Lower leg skin (tissue), 3 donors: ENCODE measurements at regions not wholly inside any gene's neighbourhood (a gene's known extent, or its start where the extent isn't known, plus 50 kb on each side); places are given as distances from the start of the nearest gene placed in this dataset.

Experiments
- POLR2A ChIP-seq, 2 donors: fragments of 450-650 bp; IDR thresholded peaks; one replicate each; pipeline ENCODE4 v1.6.1; 2016 to 2017; ENCODE audit warnings: antibody characterized with exemption in 2 of 2, mild to moderate bottlenecking in 1 of 2, moderate library complexity in 1 of 2
- TF ChIP-seq, protein P1 (sequence below), 3 donors: fragments of 450-650 bp; IDR thresholded peaks; one replicate each; pipeline ENCODE4 v1.5.1; 2016; ENCODE audit warnings: antibody characterized with exemption in 3 of 3, mild to moderate bottlenecking in 3 of 3, moderate library complexity in 2 of 3

DNA sequence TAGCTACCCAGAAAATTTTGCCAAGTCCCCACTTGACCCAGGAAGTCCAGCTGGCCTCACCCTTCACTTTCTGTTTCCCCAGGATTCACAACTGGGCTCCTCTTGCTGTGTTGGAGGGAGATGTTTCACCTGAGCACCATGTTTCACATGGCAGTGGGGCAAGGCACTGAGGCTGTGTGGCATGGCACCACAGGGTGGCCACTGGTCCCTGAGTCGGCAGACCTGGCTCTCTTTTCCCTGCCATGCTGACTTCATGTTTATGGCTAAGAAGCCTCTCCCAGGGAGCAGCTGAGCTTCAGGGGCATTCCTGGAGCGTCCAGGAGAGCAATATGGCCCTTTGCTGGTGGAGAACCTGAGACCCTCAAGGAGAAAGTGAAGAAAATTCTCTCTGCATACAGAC is 266.9 kb downstream of the RPS24 start:
- TF ChIP-seq, protein P1, sequence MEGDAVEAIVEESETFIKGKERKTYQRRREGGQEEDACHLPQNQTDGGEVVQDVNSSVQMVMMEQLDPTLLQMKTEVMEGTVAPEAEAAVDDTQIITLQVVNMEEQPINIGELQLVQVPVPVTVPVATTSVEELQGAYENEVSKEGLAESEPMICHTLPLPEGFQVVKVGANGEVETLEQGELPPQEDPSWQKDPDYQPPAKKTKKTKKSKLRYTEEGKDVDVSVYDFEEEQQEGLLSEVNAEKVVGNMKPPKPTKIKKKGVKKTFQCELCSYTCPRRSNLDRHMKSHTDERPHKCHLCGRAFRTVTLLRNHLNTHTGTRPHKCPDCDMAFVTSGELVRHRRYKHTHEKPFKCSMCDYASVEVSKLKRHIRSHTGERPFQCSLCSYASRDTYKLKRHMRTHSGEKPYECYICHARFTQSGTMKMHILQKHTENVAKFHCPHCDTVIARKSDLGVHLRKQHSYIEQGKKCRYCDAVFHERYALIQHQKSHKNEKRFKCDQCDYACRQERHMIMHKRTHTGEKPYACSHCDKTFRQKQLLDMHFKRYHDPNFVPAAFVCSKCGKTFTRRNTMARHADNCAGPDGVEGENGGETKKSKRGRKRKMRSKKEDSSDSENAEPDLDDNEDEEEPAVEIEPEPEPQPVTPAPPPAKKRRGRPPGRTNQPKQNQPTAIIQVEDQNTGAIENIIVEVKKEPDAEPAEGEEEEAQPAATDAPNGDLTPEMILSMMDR (IDR thresholded peaks at IDR 0.05), result no peak
- no peak for TF ChIP-seq POLR2A (IDR thresholded peaks at IDR 0.05)
